NCI-H748 (cell line): ENCODE measurements at regions not wholly inside any gene's neighbourhood (a gene's known extent, or its start where the extent isn't known, plus 50 kb on each side); places are given as distances from the start of the nearest gene placed in this dataset.

Experiments used
- DNase-seq: peaks from one replicate; lab custom pipeline; 2025; ENCODE audit not compliant: unreplicated experiment; lab: John Stamatoyannopoulos, UW

DNA sequence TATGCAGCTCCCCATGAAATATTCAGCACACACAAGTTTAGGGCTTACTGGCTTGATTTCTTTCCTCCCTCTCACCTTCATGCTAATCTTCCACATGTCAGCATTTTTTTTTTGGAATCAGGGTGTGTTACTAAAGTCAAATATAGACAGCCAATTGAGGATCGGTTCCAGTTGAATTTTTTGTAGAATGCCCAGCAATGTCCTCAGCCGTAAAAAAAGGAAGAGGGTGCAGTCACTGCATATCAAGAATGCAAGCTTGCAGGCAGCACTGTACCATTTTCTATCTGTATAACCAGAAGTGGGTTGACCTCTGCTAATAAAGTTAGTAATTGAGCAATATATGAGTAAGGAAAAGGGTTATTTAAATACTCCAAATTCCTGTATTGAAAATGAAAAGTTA is 51.4 kb upstream of the CHMP2B start:
- DNase-seq = no peak

DNA sequence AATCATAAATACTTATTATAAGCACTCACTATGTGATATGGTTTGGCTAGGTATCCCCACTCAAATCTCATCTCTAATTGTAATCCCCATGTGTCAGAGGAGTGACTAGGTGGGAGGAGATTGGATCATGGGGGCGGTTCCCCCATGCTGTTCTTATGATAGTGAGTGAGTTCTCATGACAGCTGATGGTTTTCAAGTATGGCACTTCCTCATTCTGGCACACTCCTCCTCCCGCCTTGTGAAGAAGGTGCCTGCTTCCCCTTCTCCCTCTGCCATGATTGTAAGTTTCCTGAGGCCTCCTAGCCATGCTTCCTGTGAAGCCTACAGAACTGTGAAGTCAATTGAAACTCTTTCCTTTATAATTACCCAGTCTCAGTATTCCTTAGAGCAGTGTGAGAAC is 53.3 kb upstream of the CHMP2B start:
- DNase-seq = no peak

DNA sequence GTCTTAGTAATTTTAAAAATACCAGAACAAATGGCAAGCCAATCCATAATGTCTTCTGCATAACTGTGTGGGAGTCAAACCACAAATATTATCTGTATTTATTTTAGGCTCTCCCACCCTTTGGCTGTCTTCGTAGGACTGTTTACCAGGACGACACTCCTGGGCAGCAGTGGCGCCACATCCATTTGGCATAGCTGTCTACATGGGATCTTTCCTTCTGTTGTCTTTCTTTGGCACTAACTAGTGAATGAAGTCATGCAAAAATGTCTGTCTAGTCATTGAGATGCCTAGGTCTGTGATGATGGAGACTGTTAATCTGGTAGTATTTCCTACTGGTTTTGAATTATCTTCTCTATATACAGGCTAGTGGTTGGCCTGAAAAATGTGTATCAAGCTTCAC is 54.0 kb upstream of the CHMP2B start:
- DNase-seq = no peak

DNA sequence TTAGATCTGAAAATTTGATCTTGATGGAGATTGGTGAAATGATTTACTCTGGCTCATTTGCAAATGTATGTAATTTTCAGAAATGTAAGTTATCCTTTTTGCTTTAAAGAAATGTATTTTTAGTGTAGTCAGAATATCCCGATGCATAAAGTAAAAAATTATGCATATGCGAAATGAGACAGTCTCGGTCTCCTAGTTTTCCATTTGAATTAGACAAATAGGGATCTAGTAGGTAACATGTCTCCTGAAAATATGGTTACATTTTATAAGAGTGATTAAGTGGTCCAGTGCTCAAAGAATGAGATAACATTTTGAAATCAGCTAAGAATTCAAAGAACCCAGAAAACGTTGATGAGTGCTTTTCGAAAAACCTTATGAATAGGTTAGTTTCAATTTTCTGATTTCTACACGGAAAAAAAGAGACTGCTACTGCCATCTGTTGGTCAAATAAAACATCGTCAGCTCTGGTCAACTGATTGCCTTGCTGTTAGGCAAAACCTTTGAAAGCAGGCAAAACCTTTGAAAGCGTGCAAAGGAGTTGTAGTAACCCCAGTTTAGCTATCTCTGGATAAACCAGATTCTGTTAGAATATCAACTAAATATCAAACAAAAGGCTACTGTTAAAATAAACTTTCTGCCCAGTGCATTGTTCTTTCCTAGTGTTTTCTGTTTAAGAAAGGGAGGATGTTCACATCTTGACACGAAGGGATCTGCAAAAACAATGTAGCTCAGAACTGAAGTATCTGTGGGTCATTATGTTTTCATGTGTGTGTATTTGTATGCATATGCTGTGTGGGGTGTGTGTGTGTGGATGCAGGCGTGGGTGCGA is 59.3 kb upstream of the CHMP2B start:
- peak; percentile 50 for DNase-seq

DNA sequence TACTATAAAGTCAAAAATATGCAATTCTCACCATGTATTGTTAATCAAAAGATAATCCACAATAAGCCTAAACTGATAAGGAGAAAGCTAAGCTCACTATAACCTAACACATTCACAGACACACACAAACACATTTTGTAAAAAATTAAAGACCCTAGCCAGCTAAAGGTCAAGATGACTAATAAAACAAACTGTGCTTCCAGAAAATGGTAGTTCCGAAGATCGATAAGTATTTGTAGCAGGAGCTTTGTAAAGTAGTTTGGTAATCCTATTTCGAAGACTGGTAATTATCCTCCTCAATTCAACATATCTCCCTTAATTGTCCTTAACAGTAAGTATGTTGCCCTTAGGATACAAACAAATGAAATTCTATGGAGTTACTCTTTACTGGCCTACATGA is 62.9 kb upstream of the CHMP2B start:
- no peak for DNase-seq

GRCh38 chr3:87161851-87162250 is 65.3 kb upstream of the CHMP2B start:
- DNase-seq = no peak

DNA sequence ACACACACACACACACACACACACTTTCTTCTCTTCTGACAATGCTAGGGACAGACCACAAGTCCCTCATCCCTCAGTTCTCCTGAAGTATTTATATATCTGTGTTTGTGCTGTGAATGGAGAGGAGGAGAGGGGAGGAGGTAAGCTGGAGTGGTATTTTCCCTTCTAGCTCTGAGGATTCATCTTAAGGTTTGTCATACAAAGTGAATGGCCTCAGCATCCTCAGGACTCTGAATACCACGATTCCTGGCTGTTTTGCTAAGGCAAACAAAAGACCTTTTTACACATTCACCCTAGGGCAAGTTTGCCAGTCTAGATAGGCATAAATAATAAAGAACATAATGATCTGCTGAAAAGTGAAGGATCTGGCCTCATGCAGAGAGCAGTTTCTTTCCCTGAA is 65.7 kb upstream of the CHMP2B start:
- no peak for DNase-seq

GRCh38 chr3:87161013-87161412 is 66.1 kb upstream of the CHMP2B start:
- DNase-seq = peak; percentile 6

GRCh38 chr3:87158823-87159222 is 68.3 kb upstream of the CHMP2B start:
- DNase-seq = no peak

DNA sequence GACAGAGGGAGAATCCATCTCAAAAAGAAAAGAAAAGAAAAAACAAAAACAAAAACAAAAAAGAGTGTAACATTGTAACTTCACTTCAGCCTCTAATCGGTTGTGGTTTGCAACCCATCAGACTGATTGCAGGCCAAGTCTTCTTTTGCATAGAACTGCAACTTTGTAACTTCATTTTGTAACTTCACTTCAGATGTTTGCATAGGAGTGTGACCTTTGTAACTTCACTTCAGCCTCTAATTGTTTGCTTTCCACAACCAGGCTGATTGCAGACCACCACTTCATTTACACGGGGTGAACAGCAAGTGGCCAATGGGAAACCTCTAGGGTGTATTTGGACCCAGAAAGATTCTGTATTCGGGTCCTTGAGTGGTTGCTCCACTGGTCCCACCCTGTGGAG is 79.1 kb upstream of the CHMP2B start:
- DNase-seq = no peak

- DNase-seq = no peak
These were observed 79.5 kb upstream of the CHMP2B start for GRCh38 chr3:87147562-87147961.

DNA sequence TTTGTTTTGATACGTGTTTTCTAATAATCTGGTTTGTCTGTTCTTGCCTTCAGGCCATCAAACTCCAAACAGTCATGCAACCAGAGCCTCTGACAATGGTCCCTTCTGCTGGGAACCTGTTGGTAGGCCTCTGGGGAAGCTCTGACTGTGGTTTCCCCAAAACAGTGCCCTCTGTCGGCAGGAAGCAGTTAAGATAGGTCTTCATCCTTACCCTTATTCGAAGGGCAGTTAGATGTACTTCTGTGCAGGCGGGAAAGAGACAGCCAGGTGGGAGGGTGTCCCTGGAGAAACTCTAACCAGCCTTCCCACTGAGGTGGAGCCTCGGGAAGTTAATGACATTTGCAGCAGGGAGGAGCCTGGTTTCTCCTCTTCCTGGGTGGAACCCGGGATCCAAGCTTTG is 81.6 kb upstream of the CHMP2B start:
- peak; percentile 35 for DNase-seq

DNA sequence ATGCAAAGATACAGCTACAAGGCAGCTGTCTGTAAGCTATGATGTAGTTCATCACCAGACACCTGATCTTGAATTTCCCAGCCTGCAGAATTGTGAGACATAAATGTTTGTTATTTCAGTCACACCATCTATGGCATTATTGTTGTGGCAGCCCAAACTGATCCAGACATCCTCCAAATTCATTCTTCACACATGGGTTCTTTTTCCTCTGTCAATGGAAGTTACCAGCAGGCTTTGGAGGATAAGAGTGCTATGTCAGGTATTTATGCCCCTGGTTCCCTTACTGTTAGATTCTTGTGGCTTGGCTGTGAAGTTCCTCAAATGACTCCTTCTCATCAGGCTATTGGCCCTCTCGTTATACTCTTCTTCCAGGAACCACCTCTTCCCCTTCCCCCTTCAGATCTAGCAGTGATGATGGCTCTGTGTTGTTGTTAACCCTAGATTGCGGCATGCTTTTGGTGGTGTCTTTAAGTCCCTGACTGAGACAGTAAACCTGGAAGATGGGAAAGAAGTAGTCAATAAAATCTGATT is 91.0 kb upstream of the CHMP2B start:
- DNase-seq = no peak

DNA sequence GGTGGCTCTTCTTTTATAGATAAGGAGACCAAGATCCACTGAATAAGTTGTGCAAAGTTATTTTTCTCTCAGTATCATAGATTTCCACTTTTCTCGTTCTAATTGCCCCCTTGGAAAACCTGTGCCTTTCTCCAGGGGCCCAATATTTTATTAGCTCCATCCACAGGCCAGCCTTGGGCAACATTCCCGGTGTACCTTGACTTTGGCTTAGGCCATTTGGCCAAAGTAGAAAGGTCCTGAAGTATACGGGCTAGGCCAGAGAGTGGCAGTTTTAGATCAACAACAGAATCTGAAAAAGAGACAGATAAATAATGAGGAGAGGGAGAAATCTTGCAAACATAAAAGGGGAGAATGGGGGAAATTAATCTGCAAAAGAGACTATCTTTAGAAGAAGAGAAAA is 91.7 kb upstream of the CHMP2B start:
- no peak for DNase-seq

DNA sequence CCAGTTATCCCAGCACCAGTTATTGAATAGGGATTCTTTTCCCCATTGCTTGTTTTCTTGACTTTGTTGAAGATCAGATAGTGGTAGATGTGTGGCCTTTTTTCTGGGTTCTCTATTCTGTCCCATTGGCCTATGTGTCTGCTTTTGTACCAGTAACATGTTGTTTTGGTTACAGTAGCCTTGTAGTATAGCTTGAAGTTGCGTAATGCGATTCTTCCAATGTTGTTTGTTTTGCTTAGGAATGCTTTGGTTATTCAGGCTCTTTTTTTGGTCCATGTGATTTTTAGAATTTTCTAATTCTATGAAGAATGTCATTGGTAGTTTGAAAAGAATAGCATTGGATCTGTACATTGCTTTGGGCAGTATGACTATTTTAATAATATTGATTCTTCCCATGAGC is 94.3 kb upstream of the CHMP2B start:
- DNase-seq = no peak

- DNase-seq = no peak
These were observed 99.1 kb upstream of the CHMP2B start for GRCh38 chr3:87128006-87128405.

GRCh38 chr3:87127281-87127680 is 99.8 kb upstream of the CHMP2B start:
- no peak for DNase-seq

DNA sequence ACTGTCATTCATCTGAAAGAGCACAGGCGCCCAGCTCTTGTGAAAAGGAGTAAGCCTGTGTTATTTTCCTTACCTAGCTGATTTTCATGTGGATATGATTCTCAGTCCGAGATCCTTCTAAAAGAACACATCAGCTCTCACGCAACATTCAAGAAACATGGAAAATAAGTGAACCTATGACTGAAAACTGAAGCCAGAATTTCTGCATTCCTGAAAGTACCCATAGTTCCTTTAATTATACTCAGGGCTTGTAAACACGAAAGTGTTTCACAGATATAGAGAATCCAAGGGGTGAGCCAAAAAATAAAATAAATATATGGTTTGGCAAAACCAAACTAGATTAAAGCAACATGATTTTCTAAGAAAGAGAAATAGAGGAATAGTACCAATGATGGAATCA is 100.8 kb upstream of the CHMP2B start:
- no peak for DNase-seq

DNA sequence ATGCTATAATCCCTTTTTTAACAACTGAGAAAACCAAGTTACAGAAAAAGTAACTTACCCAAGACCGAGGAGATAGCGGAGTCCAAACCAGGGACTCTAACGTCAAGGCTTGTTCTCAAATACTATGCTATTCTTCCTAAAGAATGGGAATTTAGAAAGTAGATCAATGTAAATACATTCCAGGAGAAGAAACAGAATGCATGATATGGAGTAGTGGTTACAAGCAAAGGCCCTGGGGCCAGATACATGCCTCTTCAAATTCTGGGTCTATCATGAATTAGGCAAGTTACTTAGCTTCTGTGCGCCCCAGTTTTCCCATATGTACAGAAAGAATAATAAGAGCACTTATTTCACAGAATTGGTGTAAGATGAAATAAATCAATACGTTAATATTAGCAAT is 102.0 kb upstream of the CHMP2B start:
- DNase-seq = no peak

DNA sequence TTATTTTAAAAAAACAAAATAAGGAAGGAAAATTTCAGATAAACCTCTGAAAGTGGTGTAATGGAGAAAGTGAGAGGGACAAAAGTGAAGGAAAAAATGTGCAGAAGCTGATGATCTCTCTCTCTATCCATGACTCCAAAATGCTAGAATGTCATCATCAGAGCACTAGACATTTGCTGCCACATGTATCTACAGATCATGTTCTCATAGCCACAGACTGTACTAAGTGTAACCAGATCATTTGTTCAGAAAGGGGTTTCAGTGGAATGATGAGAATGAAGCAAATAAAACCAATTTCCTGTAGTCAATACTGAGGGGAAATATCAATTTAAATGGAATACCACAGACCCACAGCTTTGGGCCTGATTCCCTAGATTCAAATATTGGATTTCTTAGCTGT is 104.3 kb upstream of the CHMP2B start:
- no peak for DNase-seq

DNA sequence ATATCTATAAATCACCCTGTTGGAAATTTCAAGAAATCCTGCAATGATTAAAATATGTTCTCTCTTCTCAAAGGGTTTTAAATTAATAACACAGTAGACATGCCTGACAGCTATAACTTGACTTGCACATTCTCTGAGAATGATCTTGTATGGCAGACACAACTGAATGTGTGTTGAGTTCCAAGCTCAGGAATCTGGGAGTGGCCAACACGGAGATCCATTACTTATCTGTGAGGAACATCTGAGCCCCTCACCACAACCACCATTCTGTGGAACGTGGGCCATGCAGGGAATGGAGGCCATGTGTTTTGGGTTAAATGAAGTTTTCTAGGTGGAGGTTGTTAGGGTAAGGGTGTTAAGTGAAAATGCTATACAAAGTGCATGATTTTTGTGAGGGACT is 105.3 kb upstream of the CHMP2B start:
- DNase-seq = no peak

GRCh38 chr3:87120881-87121280 is 106.2 kb upstream of the CHMP2B start:
- DNase-seq = peak; percentile 78

DNA sequence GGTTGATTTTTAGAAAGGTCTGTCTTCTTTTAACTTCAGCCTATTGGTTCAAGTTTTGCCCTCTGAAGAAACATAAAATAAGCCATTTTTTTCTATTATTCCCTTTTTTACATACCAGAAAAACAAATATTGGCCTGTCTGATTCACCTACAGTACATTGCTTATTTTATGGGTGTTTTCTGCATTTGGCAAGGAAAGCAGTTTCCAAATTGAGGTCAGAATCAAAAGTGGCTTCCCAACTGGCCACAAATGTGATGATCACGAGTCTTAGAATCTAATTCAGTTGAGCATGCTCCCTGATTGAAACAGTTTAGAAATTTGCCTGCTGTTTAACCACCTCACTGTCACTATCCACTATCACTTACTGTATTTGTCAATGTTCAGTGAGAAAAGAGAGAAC is 106.9 kb upstream of the CHMP2B start:
- no peak for DNase-seq
